IMR-90 (cell line): ENCODE measurements at regions not wholly inside any gene's neighbourhood (a gene's known extent, or its start where the extent isn't known, plus 50 kb on each side); places are given as distances from the start of the nearest gene placed in this dataset.

Source experiments
- ATAC-seq: fragments of 200-7000 bp; cut with Tn5 transposase; 2 replicates; pipeline ENCODE4 v1.9.1; 2020; ENCODE audit warnings: low read depth, mild to moderate bottlenecking, moderate library complexity
- BruUV-seq: library from RNA; stranded (reverse); fragments of 400-500 nt; replicated peaks from 2 replicates; lab custom pipeline; 2021; lab: Mats Ljungman, UMichigan
- CTCF ChIA-PET: fragments of 300-600 bp; formaldehyde crosslinking; extraction: SDS; loops from one replicate; lab custom pipeline; 2021; ENCODE audit warnings: antibody characterized with exemption; lab: Yijun Ruan, JAX
- POLR2A ChIA-PET: fragments of 300-600 bp; sonication (Branson Sonifier 250); formaldehyde crosslinking; loops from one replicate; lab custom pipeline; 2022; ENCODE audit warnings: antibody characterized with exemption; ENCODE audit not compliant: unreplicated experiment; lab: Charles Lee
- DNase-seq: peaks from one replicate; pipeline ENCODE4 v3.0.0; 2013
- H2AFZ ChIP-seq: replicated peaks from 2 replicates; pipeline ENCODE3; 2013; ENCODE audit warnings: low read length, mild to moderate bottlenecking; ENCODE audit not compliant: poor library complexity
- H2AK5ac ChIP-seq: 2 replicates; pipeline ENCODE4 v1.6.1; 2013; ENCODE audit warnings: low read depth, low read length, inconsistent platforms
- H2AK9ac ChIP-seq: replicated peaks from 2 replicates; pipeline ENCODE3; 2013; ENCODE audit warnings: mild to moderate bottlenecking, low read depth, low read length, moderate library complexity; ENCODE audit not compliant: poor library complexity
- H2BK120ac ChIP-seq: 2 replicates; pipeline ENCODE4 v1.6.1; 2013; ENCODE audit warnings: low read depth, low read length, inconsistent platforms
- H2BK15ac ChIP-seq: 3 replicates; pipeline ENCODE4 v1.6.1; 2013; ENCODE audit warnings: low read depth, low read length, inconsistent platforms
- H2BK20ac ChIP-seq: 2 replicates; pipeline ENCODE4 v1.6.1; 2013; ENCODE audit warnings: low read depth, mild to moderate bottlenecking, inconsistent platforms, low read length, moderate library complexity
- H2BK5ac ChIP-seq: 2 replicates; pipeline ENCODE4 v1.6.1; 2013; ENCODE audit warnings: mild to moderate bottlenecking, low read depth, low read length, inconsistent platforms; ENCODE audit not compliant: poor library complexity, severe bottlenecking
- H3K14ac ChIP-seq: replicated peaks from 2 replicates; pipeline ENCODE4 v1.6.1; 2013; ENCODE audit warnings: low read depth, low read length, inconsistent platforms
- H3K18ac ChIP-seq: 2 replicates; pipeline ENCODE4 v1.6.1; 2013; ENCODE audit warnings: low read depth, low read length, control low read depth
- H3K23ac ChIP-seq: 2 replicates; pipeline ENCODE4 v1.6.1; 2013; ENCODE audit warnings: low read depth, low read length, inconsistent platforms
- H3K27ac ChIP-seq: 2 replicates; pipeline ENCODE4 v1.5.1; 2013; ENCODE audit warnings: mild to moderate bottlenecking, control low read depth, low read length; ENCODE audit not compliant: insufficient read depth
- H3K27me3 ChIP-seq: 2 replicates; pipeline ENCODE4 v1.6.1; 2013; ENCODE audit warnings: low read length; ENCODE audit not compliant: control insufficient read depth, insufficient read depth
- H3K36me3 ChIP-seq: 2 replicates; pipeline ENCODE4 v1.6.1; 2013; ENCODE audit warnings: low read length, mixed read lengths; ENCODE audit not compliant: control insufficient read depth, insufficient read depth
- H3K4ac ChIP-seq: 2 replicates; pipeline ENCODE4 v1.6.1; 2013; ENCODE audit warnings: low read depth, low read length, inconsistent platforms
- H3K4me1 ChIP-seq: 2 replicates; pipeline ENCODE4 v1.6.1; 2013; ENCODE audit warnings: low read length, mixed read lengths; ENCODE audit not compliant: control insufficient read depth, insufficient read depth
- H3K4me2 ChIP-seq: 2 replicates; pipeline ENCODE4 v1.6.1; 2013; ENCODE audit warnings: low read depth, mild to moderate bottlenecking, control low read depth, low read length, moderate library complexity
- H3K4me3 ChIP-seq: 2 replicates; pipeline ENCODE4 v1.5.1; 2013; ENCODE audit warnings: low read depth, mild to moderate bottlenecking, control low read depth, low read length, moderate library complexity; ENCODE audit not compliant: insufficient read depth
- H3K56ac ChIP-seq: 2 replicates; pipeline ENCODE4 v1.6.1; 2013; ENCODE audit warnings: low read length, inconsistent platforms; ENCODE audit not compliant: insufficient read depth; ENCODE audit errors: extremely low read depth
- H3K79me1 ChIP-seq, 2 experiments: 2 replicates each; pipeline ENCODE4 v1.6.1; 2013; ENCODE audit warnings: low read length in 2 of 2, inconsistent platforms in 1 of 2, low read depth in 1 of 2
- H3K9ac ChIP-seq: 2 replicates; pipeline ENCODE4 v1.6.1; 2013; ENCODE audit warnings: low read depth, low read length, control low read depth
- H3K9me1 ChIP-seq: 2 replicates; pipeline ENCODE4 v1.6.1; 2013; ENCODE audit warnings: low read length, inconsistent platforms; ENCODE audit not compliant: insufficient read depth
- H3K9me3 ChIP-seq: 2 replicates; pipeline ENCODE4 v1.6.1; 2013; ENCODE audit warnings: low read length; ENCODE audit not compliant: control insufficient read depth, insufficient read depth
- H4K20me1 ChIP-seq: 2 replicates; pipeline ENCODE4 v1.6.1; 2013; ENCODE audit warnings: low read length, inconsistent platforms; ENCODE audit not compliant: insufficient read depth
- H4K5ac ChIP-seq: 2 replicates; pipeline ENCODE4 v1.6.1; 2013; ENCODE audit warnings: mild to moderate bottlenecking, low read depth, low read length, control low read depth
- H4K8ac ChIP-seq, 2 experiments: 2 replicates each; pipeline ENCODE4 v1.6.1; 2013; ENCODE audit warnings: low read depth in 2 of 2, low read length in 2 of 2, control low read depth in 1 of 2, inconsistent platforms in 1 of 2
- H4K91ac ChIP-seq: 2 replicates; pipeline ENCODE4 v1.6.1; 2013; ENCODE audit warnings: low read depth, low read length, inconsistent platforms; ENCODE audit not compliant: insufficient read depth
- BHLHE40 ChIP-seq: fragments of 150-350 bp; IDR thresholded peaks from 2 replicates; pipeline ENCODE4 v1.6.1; 2016; ENCODE audit warnings: mild to moderate bottlenecking, low read depth, low read length
- CEBPB ChIP-seq: IDR thresholded peaks from 2 replicates; pipeline ENCODE4 v1.6.1; 2012; ENCODE audit warnings: low read depth, low read length, improper control_type of control experiment
- CHD1 ChIP-seq: IDR thresholded peaks from 2 replicates; pipeline ENCODE4 v1.6.1; 2012; ENCODE audit warnings: low read depth, low read length, improper control_type of control experiment
- ELK1 ChIP-seq: fragments of 150-350 bp; IDR thresholded peaks from 2 replicates; pipeline ENCODE4 v1.6.1; 2016; ENCODE audit warnings: low read depth, mild to moderate bottlenecking, low read length, moderate library complexity, borderline replicate concordance
- FOS ChIP-seq: fragments of 150-350 bp; IDR thresholded peaks from 2 replicates; pipeline ENCODE4 v1.6.1; 2016; ENCODE audit warnings: low read depth, low read length
- MAFK ChIP-seq: IDR thresholded peaks from 2 replicates; pipeline ENCODE4 v1.6.1; 2012; ENCODE audit warnings: low read depth, low read length, improper control_type of control experiment
- MAZ ChIP-seq: IDR thresholded peaks from 2 replicates; pipeline ENCODE4 v1.6.1; 2012; ENCODE audit warnings: low read depth, mild to moderate bottlenecking, low read length, improper control_type of control experiment, moderate library complexity, borderline replicate concordance
- NFE2L2 ChIP-seq: fragments of 150-350 bp; IDR thresholded peaks from 2 replicates; pipeline ENCODE4 v1.6.1; 2016; ENCODE audit warnings: low read depth, mild to moderate bottlenecking, low read length
- POLR2A ChIP-seq: IDR thresholded peaks from 2 replicates; pipeline ENCODE4 v1.6.1; 2012; ENCODE audit warnings: mild to moderate bottlenecking, low read depth, low read length
- RAD21 ChIP-seq: IDR thresholded peaks from 2 replicates; pipeline ENCODE4 v1.6.1; 2012; ENCODE audit warnings: low read length, improper control_type of control experiment
- RCOR1 ChIP-seq: IDR thresholded peaks from 2 replicates; pipeline ENCODE4 v1.6.1; 2012; ENCODE audit warnings: mild to moderate bottlenecking, low read length, improper control_type of control experiment; ENCODE audit not compliant: insufficient replicate concordance
- RFX5 ChIP-seq: IDR thresholded peaks from 2 replicates; pipeline ENCODE4 v1.8.0; 2012; ENCODE audit warnings: low read depth, mild to moderate bottlenecking, low read length, moderate library complexity
- USF2 ChIP-seq: fragments of 150-350 bp; IDR thresholded peaks from 2 replicates; pipeline ENCODE4 v1.6.1; 2017; ENCODE audit warnings: mild to moderate bottlenecking, antibody characterized with exemption, low read length, low read depth
- WGBS, 2 experiments: methylation state at CpG; one replicate each; pipeline versions ENCODE4 v1.1.5 to v1.1.7; 2013; ENCODE audit warnings: missing lambda C conversion rate in 2 of 2; ENCODE audit not compliant: insufficient read length in 1 of 2; ENCODE audit errors: extremely low coverage in 2 of 2; 5-methylcytosine and 5-hydroxymethylcytosine counted together
- dilution Hi-C: fragments of 300-500 bp; cut with HindIII; formaldehyde crosslinking; loops from one replicate; pipeline ENCODE4 v1.14.3; 2018; ENCODE audit warnings: low sequenced_read_pairs; ENCODE audit not compliant: unreplicated experiment
- in situ Hi-C: fragments of 300-500 bp; cut with MboI; formaldehyde crosslinking; loops from 3 replicates; pipeline ENCODE4 v1.14.3; 2019; ENCODE audit warnings: low sequenced_read_pairs, inconsistent platforms, mixed read lengths
- intact Hi-C: fragments of 100-400 bp; cut with micrococcal nuclease; formaldehyde crosslinking; loops from 2 replicates; pipeline ENCODE4 v1.10.0; 2022

- Histone ChIP-seq H2BK15ac (no peak overlapping the region), H3K56ac (no peak overlapping the region), H3K9ac (no peak overlapping the region), H4K91ac (no peak overlapping the region), H2BK20ac (no peak overlapping the region), H2BK5ac (no peak overlapping the region), H3K4ac (no peak overlapping the region), H3K79me1 (no peaks in the 10 kb centered on the region), H2BK120ac (no peak overlapping the region), H3K27me3 (no peaks in the 10 kb centered on the region), H4K20me1 (no peaks in the 10 kb centered on the region), H3K14ac (no peak overlapping the region), H2AK5ac (no peak overlapping the region), H3K36me3 (no peaks in the 10 kb centered on the region), H3K4me2 (no peak overlapping the region), H2AK9ac (no peak overlapping the region), H3K23ac (no peak overlapping the region), H3K4me1 (no peaks in the 10 kb centered on the region), H2AFZ (no peak overlapping the region), H3K18ac (no peak overlapping the region), H3K9me1 (no peaks in the 10 kb centered on the region), H4K8ac (no peak overlapping the region), H4K5ac (no peak overlapping the region), H3K4me3 (no peak overlapping the region), H3K9me3 (no peaks in the 10 kb centered on the region), H3K27ac (no peak overlapping the region)
- ChIA-PET POLR2A (no interaction called here), CTCF (no interaction called here)
- no TSS peak for BruUV-seq
- TF ChIP-seq MAZ (no peak), CEBPB (no peak), ELK1 (no peak), RCOR1 (no peak), BHLHE40 (no peak), POLR2A (no peak), RFX5 (no peak), RAD21 (no peak), MAFK (no peak), NFE2L2 (no peak), USF2 (no peak), FOS (no peak), CHD1 (no peak)
- no CpG with 5 or more reads among the region's 3 CpGs for WGBS, 2 experiments
- dilution Hi-C loops (no loop called here), intact Hi-C loops (no loop called here), in situ Hi-C loops (no loop called here)
- no peak for ATAC-seq
- no peak for DNase-seq
These were observed 116.0 kb downstream of the FAM161A start for GRCh38 chr2:61737841-61738240.
